GM21360 (cell line): ENCODE measurements at regions not wholly inside any gene's neighbourhood (a gene's known extent, or its start where the extent isn't known, plus 50 kb on each side); places are given as distances from the start of the nearest gene placed in this dataset.
"Not testable (repeated sequence)": the region's sequence is repeated elsewhere in the genome, so short reads cannot be mapped to it uniquely, and the experiment has no call there.

Experiments used
- ATAC-seq: cut with Tn5 transposase; IDR thresholded peaks from one replicate; pipeline ENCODE4 v1.9.1; 2021; ENCODE audit warnings: mild to moderate bottlenecking, moderate library complexity; ENCODE audit not compliant: unreplicated experiment

DNA sequence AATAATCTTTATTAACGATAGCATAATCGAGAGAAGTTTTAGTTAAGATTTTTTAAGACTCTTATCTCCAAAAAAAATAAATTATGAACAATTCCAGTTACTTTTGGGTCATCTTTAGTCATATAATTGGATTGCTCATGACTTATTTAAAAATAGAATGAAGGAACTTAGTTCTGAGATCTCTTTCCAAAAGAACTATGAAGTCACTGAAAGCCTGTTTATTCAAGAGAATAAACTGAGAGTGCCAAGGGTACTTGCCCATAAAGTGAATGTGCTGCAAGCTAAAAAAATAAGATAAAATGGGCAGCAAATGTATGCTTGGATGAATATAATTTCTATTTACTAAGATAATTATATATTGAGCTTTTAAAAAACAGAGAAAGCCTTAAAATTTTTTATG is 176.5 kb upstream of the PLSCR5 start:
- no peak for ATAC-seq

DNA sequence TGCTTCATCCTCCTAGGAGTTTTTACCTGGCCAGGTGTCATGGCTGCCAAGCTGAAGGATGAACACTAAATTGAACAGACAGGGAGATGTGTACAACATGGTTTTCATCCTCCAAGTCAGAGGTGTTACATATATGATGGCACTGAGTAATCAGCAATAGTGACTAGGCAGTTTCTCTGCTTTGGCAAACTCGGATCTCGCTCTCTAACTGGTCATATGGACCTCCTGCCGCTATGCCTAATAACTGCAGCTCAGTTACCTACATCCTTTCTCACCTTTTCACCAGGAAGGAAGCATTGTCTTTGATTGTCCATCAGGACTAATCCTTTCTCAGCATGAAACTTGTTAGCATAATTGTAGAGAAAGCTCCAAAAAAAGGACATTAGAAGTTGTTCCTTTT is 175.9 kb upstream of the PLSCR5 start:
- ATAC-seq = no peak

DNA sequence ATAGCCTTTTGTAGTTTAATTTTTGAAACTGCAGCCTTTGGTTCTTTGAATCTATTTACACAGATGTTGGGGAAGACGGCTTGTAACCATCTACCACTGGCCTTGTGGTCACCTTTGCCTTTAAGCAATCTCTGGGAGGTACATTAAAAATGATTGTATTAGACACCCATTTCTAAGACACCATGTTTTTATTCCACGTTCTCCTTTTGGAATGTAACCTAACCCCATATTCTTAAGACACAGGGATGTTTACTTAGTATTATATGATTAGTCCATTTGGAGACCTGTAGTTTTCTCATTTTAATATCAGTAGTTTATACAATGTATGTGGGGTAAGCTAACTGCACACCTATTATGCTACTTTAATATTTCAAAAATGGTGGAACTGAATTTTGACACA is 175.1 kb upstream of the PLSCR5 start:
- ATAC-seq = no peak

DNA sequence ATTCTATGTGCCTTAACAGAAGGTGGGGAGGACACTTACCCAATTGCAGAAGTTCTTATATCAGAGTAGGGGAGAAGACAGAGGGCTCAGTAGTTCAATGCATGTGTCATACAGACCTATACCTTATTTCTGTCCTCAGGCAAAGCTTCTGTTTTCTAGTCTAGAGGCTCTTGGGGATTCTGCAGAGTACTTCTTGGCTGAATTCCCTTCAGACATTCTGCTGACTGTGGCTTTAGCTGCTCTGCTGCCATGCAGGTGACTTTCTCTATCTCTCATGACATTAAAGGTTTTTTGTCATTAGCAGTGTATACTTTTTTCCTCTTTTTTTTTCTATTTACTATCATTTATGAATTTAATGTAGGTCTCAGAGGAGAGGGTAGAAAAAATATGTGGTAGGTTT is 172.8 kb upstream of the PLSCR5 start:
- ATAC-seq = no peak

DNA sequence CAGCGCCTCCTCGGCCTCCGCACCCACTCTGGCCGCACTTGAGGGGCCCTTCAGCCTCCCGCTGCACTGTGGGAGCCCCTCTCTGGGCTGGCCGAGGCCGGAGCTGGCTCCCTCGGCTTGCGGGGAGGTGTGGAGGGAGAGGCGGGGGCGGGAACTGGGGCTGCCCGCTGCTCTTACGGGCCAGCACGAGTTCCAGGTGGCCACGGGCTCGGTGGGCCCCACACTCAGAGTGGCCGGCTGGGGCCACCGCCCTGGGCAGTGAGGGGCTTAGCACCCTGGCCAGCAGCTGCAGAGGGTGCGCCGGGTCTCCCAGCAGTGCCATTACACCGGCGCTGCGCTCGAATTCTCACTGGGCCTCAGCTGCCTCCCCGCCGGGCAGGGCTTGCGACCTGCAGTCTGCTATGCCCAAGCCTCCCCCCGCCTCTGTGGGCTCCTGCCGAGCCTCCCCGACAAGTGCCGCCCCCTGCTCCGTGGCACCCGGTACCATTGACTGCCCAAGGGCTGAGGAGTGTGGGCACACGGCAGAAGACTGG is 167.1 kb upstream of the PLSCR5 start:
- ATAC-seq = no peak

DNA sequence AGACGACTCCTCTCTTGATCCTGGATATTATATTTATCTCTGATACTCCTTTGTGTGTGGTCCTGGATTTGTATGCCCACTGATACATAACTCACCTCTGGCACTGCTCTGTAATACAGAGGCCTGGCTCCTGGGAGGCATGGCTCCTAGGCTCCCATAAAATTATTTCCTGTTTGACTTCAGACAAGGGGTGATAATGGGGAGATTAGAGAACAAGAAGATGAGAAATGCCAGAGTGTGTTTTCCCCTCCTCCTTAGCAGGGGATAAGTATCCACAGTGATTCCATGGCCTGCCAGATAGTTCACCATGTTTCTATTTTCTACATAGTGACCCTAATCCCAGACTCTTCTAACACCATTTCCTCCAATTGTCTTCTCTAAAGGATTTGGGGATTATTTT is 165.7 kb upstream of the PLSCR5 start:
- no peak for ATAC-seq

DNA sequence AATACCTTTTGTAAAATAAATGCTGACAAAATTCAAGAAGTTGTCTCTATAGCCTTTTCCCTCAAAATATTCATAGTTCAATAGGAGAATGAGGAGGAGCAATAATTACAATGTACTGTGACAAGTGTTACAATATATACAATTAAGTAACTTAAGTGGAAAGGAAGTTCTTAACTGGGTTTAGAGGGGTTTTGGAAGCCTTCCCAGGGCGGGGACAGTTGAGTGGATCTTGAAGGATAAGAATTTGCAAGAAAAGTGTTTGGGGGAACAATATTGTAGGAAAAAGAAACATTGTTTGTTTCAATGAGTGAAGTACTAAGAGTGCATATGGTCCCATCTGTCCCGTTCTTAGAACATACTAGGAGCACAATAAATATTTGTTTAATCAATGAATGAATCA is 165.2 kb upstream of the PLSCR5 start:
- no peak for ATAC-seq

DNA sequence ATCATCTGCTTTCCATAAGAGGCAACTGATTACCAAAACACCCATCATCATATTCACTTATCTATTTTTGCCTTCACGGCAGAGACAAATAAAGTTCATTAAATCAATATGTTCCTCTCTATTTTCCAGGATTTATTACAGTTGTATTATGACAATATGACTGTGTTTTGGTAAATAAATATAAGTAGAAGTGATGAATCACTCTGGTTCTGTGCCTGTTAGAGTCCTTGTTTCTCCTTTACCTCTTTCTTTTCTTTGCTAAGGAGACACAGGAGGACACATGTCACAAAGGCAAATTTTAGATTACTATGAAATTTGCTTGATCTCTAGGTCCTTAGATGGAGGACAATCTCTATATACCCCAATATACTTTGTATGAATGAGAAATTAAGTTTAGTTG is 152.6 kb upstream of the PLSCR5 start:
- ATAC-seq = no peak

DNA sequence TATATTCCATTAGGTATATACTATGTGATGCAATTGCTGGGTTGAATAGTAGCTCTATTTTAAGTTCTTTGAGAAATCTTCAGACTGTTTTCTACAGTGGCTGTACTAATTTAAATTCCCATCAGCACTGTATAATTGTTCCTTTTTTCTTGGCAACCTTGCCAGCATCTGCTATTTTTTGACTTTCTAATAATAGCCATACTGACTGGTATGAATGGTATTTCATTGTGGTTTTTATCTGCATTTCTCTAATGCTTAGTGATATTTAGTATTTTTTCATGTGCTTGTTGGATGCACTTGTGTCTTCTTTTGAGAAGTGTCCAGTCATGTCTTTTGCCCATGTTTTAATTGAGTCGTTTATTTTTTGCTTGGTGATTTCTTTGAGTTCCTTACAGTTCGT is 145.1 kb upstream of the PLSCR5 start:
- no peak for ATAC-seq

DNA sequence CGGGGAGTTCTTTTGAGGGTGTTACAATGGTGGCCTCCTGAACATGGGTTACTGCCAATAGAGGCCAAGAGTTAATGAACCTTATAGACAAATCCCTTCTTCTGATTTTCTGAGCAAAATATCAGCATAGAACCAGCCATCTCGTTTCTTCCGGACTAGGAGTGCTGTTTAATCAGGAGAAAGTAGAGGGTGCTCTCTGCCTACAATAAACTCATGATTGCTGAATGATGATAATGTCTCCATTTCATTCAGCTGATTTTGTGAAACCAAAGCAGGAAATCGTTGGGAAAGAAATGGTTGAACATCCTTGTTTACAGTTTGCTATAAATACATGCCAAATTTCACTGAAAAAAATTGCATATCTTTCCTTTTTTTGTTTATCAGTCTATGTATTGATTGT is 142.8 kb upstream of the PLSCR5 start:
- ATAC-seq = no peak

DNA sequence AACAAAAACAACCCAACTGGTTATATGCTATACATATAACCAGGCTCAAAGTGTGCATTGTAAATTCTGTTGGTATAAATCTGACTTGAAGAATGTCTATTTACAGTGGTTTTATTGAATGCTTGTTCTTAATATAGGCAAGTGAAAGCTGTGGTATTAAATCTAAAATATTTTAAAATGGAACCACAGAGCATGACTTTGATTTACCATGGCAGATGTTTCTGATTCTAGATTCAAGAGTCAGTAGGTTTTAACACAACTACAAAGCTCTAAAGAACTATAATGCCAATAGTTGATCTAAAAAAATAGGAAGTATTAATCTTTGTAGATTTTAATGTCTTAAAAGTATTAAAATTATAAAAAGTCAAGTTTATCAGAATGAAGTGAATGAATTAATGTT is 141.9 kb upstream of the PLSCR5 start:
- no peak for ATAC-seq

DNA sequence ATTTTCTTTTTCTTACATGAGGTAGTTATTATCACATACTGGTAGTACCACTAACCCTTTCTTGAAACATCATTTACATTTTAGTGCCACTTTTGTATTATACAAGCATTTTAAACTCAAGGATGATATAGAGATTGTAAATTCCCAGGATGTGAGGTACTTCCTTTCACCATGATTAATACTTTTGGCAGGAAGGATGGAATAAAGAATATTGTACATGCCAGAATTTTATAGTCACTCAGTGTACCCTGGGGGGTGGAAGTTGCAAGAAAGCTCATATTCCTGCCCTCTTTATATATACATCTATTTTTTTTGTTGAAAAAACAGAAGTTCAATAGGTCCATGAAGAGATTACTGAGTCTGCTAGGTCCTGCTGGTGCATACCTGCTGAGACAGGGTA is 141.0 kb upstream of the PLSCR5 start:
- ATAC-seq = no peak

DNA sequence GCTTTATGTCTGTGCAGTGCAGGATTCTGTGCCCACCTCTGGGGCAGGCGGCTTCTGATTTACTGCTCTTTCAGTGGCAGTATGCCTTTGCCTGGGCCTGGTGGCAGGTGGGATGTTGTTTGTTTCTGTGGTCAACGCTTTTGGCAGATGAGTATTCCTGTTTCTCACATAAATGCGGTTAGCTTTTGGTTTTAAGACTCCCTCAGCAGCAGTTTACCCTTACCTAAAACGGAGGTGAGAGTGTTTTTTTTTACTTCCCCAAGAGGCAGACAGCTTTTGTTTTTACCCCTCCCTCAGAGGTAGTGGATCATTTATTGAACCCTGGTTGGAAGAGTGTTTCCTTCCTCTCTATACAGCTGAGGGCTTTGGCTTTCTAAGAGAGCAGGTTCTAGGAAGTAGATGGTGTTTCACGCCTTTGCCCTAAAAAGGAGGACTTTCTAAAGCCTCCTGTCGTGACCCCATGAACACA is 134.1 kb upstream of the PLSCR5 start:
- no peak for ATAC-seq

DNA sequence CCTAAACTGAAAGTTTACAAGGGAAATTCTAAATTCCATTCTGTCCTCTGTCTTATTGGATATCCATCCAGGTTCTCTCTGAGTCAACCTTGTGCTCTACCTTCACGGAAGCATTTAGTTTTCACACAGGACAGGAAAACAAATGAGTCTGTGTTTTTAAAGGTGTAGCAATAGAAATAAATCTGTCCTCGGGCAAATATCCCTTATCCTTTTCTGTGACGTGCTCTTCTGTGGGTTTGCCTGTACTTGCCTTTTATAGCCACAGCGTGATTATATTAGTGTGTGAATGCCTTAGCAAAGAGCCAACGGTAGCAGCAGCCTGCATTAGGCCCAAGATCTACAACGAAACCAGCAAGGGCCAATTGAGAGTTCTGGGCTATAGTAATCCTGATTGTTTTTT is 127.2 kb upstream of the PLSCR5 start:
- no peak for ATAC-seq

DNA sequence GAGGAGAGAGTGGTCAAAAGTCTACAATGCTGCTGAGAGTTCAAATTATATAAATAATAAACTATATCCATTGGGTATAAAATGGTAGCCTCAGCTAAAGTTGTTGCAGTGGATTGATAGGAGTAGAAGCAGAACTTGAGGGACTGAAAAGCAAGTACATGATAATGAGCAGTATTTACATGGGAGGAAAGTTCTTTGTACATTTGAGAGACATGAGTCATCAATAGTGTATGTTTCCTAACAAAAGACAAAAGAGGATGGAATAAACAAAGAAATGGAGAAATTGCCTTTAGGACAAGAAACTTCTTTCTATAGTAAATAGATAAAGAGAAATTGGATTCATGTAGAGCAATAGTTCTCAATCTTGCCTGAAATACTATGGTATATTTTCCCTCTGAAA is 110.0 kb upstream of the PLSCR5 start:
- ATAC-seq = no peak

DNA sequence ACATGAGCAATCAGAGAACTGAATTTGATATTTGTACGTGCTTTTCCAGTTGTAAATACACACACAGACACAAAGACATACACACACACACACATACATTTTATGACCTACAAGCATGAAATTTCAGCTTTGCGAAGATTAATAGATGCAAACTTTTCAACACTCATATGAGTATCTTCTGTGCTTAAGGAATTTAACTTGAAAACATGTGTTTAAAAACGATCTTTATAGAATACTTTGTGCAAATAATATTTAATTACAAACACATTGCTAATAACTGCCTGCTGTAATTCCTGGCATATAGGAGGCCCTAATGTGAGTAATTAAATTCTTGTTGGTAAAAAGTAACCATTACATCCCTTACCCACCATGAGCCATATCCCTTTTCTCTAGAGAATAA is 107.7 kb upstream of the PLSCR5 start:
- ATAC-seq = no peak

DNA sequence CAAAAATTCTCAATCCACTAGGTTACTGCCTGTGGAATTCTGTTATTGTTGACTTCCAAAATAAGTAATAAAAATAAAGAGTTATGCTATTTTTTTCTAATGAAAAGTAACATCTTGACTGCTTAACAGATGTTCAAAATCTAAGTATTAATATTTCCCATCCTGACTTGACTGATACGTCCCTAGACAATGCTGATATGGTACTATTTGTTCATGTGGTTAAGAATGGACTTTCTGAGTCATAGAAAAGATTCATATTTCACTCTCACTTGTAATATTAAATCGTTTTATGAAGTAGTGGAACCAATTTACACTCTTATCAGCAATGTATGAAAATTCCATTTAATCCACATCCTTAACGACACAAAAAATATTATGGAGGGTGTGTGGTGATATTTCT is 104.8 kb upstream of the PLSCR5 start:
- no peak for ATAC-seq

DNA sequence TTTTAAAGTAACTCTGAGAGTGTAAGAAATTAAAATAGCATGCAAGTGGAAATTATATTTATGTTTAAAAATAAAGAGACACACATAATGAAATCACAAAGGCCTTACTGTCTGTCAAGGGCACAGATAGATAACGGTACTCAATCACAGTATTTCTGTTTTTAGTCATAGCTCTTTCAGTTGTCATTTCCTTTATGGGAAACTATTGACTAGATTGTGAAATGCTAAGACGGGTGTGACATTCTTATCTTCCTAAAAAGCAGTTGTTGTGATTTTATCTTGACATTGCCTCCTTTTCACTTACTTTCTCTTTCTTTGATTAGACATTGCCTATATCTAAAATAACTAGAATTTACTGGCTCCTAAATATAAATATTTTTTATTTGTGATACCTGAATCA is 100.1 kb upstream of the PLSCR5 start:
- ATAC-seq = peak; percentile 97

DNA sequence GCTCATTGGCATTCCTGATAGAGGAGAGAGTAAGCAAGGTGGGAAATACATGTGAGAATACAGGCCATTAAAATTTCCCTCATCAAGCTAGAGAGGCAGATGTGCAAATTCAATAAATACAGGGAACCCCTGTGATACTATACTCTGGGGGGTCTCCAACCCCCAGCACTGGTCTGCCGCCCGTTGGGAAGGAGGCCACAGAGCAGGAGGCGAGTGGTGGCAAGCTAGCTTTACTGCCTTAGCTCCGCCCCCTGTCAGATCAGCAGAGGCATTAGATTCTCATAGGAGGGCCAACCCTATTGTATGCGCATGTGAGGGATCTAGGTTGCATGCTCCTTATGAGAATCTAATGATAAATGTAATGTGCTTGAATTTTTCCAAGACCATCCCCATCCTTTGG is 97.1 kb upstream of the PLSCR5 start:
- ATAC-seq = no peak

DNA sequence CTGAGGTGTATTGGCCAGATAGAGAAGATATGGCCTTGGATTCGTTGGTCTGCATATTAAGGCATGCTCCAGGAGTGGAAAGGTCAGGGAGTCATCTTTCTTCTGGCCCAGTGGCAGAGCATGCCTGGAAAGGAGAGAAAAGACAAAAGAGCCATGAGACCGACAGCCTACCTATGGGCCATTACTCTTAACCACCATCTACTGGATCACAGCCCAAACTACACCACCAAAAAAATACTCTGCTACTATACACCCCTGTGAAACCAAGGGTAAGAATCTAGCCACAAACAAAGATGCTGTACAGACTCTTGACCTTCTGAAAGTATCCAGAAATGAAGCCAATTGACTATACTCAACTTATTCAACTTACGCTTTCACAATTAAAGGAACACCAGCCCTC is 96.1 kb upstream of the PLSCR5 start:
- no peak for ATAC-seq

DNA sequence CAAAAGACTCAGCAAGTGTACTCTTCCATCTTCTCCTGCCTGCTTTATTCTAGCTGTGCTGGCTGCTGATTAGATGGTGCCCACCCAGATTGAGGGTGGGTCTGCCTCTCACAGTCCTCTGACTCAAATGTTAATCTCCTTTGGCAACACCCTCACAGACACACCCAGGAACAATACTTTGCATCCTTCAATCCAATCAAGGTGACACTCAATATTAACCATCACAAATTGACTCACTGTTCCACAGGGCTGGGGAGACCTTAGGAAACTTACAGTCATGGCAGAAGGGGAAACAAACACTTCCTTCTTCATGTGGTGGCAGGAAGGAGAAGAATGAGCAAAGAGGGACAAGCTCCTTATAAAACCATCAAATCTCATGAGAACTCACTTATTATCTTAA is 94.9 kb upstream of the PLSCR5 start:
- ATAC-seq = not testable (repeated sequence)

DNA sequence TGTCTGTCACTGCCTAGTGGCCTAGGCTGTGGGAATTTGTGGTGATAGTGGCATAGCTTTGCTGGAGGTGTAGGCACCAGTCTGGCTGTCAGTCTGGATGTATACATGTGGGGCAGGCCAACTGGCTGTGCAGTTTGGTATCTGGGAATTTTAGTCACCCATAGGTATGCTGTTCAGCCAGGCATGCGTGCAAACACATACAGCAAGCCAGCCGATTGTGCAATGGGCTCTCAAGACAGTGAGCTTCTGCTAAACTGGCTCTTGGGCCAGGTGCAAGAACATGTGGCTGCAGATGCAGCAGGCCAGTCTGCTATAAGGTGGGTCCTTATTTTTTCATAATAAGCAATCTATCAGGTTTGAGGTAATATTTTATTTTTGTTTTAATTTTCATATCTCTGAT is 87.1 kb upstream of the PLSCR5 start:
- no peak for ATAC-seq

DNA sequence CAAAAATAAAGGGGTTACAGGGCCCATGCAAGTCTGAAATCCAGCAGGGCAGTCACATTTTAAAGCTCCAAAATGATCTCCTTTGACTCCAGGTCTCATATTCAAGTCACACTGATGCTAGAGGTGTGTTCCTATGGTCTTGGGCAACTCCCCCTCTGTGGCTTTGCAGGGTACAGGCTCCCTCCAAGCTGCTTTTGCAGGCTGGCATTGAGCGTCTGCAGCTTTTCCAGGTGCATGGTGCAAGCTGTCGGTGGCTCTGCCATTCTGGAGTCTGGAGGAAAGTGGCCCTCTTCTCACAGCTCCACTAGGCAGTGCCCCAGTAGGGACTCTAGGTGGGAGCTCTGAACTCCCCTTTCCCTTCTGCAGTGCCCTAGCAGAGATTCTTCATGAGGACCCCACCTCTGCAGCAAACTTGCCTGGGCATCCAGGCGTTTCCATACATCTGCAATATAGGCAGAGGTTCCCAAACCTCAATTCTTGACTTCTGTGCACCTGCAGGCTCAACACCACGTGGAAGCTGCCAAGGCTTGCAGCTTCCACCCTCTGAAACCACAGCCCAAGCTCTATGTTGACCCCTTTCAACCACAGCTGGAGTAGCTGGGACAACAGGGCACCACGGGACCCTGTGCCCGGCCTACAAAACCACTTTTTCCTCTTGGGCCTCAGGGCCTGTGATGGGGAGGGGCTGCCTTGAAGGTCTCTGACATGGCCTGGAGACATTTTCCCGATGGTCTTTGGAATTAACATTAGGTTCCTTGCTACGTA is 80.1 kb upstream of the PLSCR5 start:
- ATAC-seq = no peak
